Stimulated activated naive B cell treated with anti-CD40 and anti-IgM and Interleukin-4, amounts not matched to agents 10 μg/mL and 1 μg/mL and 100 μg/mL, for 72 hours (primary cell): ENCODE measurements at regions not wholly inside any gene's neighbourhood (a gene's known extent, or its start where the extent isn't known, plus 50 kb on each side); places are given as distances from the start of the nearest gene placed in this dataset.
"Not testable (repeated sequence)": the region's sequence is repeated elsewhere in the genome, so short reads cannot be mapped to it uniquely, and the experiment has no call there.

Experiments used
- ATAC-seq, 2 donors: fragments of 150-1000 bp; cut with Tn5 transposase; replicated peaks; 2 replicates each; pipeline ENCODE4 v1.10.0; 2021; ENCODE audit warnings: moderate library complexity in 1 of 2
- DNase-seq: peaks from one replicate; pipeline ENCODE4 v3.0.0; 2021
- H3K27ac Mint-ChIP-seq: one replicate; pipeline ENCODE4 v1.8.0; 2022; ENCODE audit warnings: mild to moderate bottlenecking, mixed read lengths
- H3K27me3 Mint-ChIP-seq, 2 donors: one replicate each; pipeline ENCODE4 v1.8.0; 2022; ENCODE audit warnings: mixed read lengths in 2 of 2
- H3K36me3 Mint-ChIP-seq, 2 donors: one replicate each; pipeline ENCODE4 v1.8.0; 2022; ENCODE audit warnings: mixed read lengths in 2 of 2, mild to moderate bottlenecking in 1 of 2
- H3K4me1 Mint-ChIP-seq, 2 donors: one replicate each; pipeline ENCODE4 v1.8.0; 2022; ENCODE audit warnings: mixed read lengths in 2 of 2, mild to moderate bottlenecking in 1 of 2
- H3K4me3 Mint-ChIP-seq, 2 donors: one replicate each; pipeline ENCODE4 v1.8.0; 2022; ENCODE audit warnings: mild to moderate bottlenecking in 2 of 2, mixed read lengths in 2 of 2, moderate library complexity in 1 of 2
- H3K9me3 Mint-ChIP-seq, 2 donors: one replicate each; pipeline ENCODE4 v1.8.0; 2022; ENCODE audit warnings: mixed read lengths in 2 of 2, mild to moderate bottlenecking in 1 of 2

- Mint-ChIP-seq H3K9me3 (peaks cover 4 to 7% of the 10 kb centered on the region in 2 donors), H3K4me3 (no peak overlapping the region), H3K27ac (no peak overlapping the region), H3K27me3 (no peaks in the 10 kb centered on the region), H3K36me3 (no peaks in the 10 kb centered on the region), H3K4me1 (no peaks in the 10 kb centered on the region)
- no peak for DNase-seq
- no peak for ATAC-seq
Measured at GRCh38 chr4:33072298-33073089, 2352.3 kb downstream of the PCDH7 start.

- Mint-ChIP-seq H3K4me1 (no peaks in the 10 kb centered on the region), H3K27ac (no peak overlapping the region), H3K9me3 (peaks cover 4 to 7% of the 10 kb centered on the region in 2 donors), H3K27me3 (no peaks in the 10 kb centered on the region), H3K4me3 (no peak overlapping the region), H3K36me3 (no peaks in the 10 kb centered on the region)
- DNase-seq: no peak
- ATAC-seq: no peak
Measured at GRCh38 chr4:33073811-33074210, 2353.6 kb downstream of the PCDH7 start.

- Mint-ChIP-seq H3K36me3 (no peaks in the 10 kb centered on the region), H3K4me3 (no peak overlapping the region), H3K4me1 (no peaks in the 10 kb centered on the region), H3K9me3 (peaks cover 0 to 1% of the 10 kb centered on the region in 2 donors), H3K27ac (no peak overlapping the region), H3K27me3 (no peaks in the 10 kb centered on the region)
- no peak for DNase-seq
- no peak for ATAC-seq
Measured at GRCh38 chr4:33078145-33078544, 2358.0 kb downstream of the PCDH7 start.

- H3K36me3 Mint-ChIP-seq: no peaks in the 10 kb centered on the region
- H3K4me1 Mint-ChIP-seq: no peaks in the 10 kb centered on the region
- ATAC-seq (no peak), DNase-seq (no peak)
- H3K27ac Mint-ChIP-seq: no peak overlapping the region
- H3K27me3 Mint-ChIP-seq: no peaks in the 10 kb centered on the region
- H3K9me3 Mint-ChIP-seq: peaks cover 0 to 1% of the 10 kb centered on the region in 2 donors
- H3K4me3 Mint-ChIP-seq: no peak overlapping the region
Measured at GRCh38 chr4:33080275-33080674, 2360.1 kb downstream of the PCDH7 start.

- Mint-ChIP-seq H3K4me1 (no peaks in the 10 kb centered on the region), H3K36me3 (no peaks in the 10 kb centered on the region), H3K4me3 (no peak overlapping the region), H3K27me3 (no peaks in the 10 kb centered on the region), H3K27ac (no peak overlapping the region), H3K9me3 (peaks cover 0 to 1% of the 10 kb centered on the region in 2 donors)
- no peak for DNase-seq
- no peak for ATAC-seq
Measured at GRCh38 chr4:33085709-33086108, 2365.5 kb downstream of the PCDH7 start.

- Mint-ChIP-seq H3K4me1 (no peaks in the 10 kb centered on the region), H3K27ac (no peak overlapping the region), H3K9me3 (no peaks in the 10 kb centered on the region), H3K36me3 (no peaks in the 10 kb centered on the region), H3K4me3 (no peak overlapping the region), H3K27me3 (no peaks in the 10 kb centered on the region)
- no peak for ATAC-seq
- DNase-seq: no peak
Measured at GRCh38 chr4:33086331-33086925, 2366.3 kb downstream of the PCDH7 start.

GRCh38 chr4:33088713-33089112 is 2368.5 kb downstream of the PCDH7 start:
- no peak for DNase-seq
- Mint-ChIP-seq H3K9me3 (peaks cover 1 to 3% of the 10 kb centered on the region in 2 donors), H3K4me1 (no peaks in the 10 kb centered on the region), H3K27me3 (no peaks in the 10 kb centered on the region), H3K4me3 (no peak overlapping the region), H3K36me3 (no peaks in the 10 kb centered on the region), H3K27ac (no peak overlapping the region)
- ATAC-seq: no peak

- Mint-ChIP-seq H3K27me3 (no peaks in the 10 kb centered on the region), H3K4me1 (no peaks in the 10 kb centered on the region), H3K4me3 (no peak overlapping the region), H3K9me3 (peaks cover 1 to 3% of the 10 kb centered on the region in 2 donors), H3K27ac (no peak overlapping the region), H3K36me3 (no peaks in the 10 kb centered on the region)
- DNase-seq (no peak), ATAC-seq (no peak)
Measured at GRCh38 chr4:33090910-33091309, 2370.7 kb downstream of the PCDH7 start.

GRCh38 chr4:33091961-33092360 is 2371.8 kb downstream of the PCDH7 start:
- H3K27ac Mint-ChIP-seq: no peak overlapping the region
- no peak overlapping the region for H3K4me3 Mint-ChIP-seq
- ATAC-seq: no peak
- no peaks in the 10 kb centered on the region for H3K4me1 Mint-ChIP-seq
- peaks cover 1 to 3% of the 10 kb centered on the region in 2 donors for H3K9me3 Mint-ChIP-seq
- no peak for DNase-seq
- no peaks in the 10 kb centered on the region for H3K36me3 Mint-ChIP-seq
- H3K27me3 Mint-ChIP-seq: no peaks in the 10 kb centered on the region

GRCh38 chr4:33104273-33104672 is 2384.1 kb downstream of the PCDH7 start:
- DNase-seq (no peak), ATAC-seq (no peak)
- H3K27ac Mint-ChIP-seq: no peak overlapping the region
- H3K4me1 Mint-ChIP-seq: no peaks in the 10 kb centered on the region
- no peaks in the 10 kb centered on the region for H3K36me3 Mint-ChIP-seq
- no peaks in the 10 kb centered on the region for H3K27me3 Mint-ChIP-seq
- peaks cover 7 to 12% of the 10 kb centered on the region in 2 donors for H3K9me3 Mint-ChIP-seq
- H3K4me3 Mint-ChIP-seq: no peak overlapping the region

GRCh38 chr4:33107814-33108213 is 2387.6 kb downstream of the PCDH7 start:
- Mint-ChIP-seq H3K27me3 (no peaks in the 10 kb centered on the region), H3K36me3 (no peaks in the 10 kb centered on the region), H3K9me3 (peaks cover 3 to 4% of the 10 kb centered on the region in 2 donors), H3K4me1 (no peaks in the 10 kb centered on the region), H3K4me3 (no peak overlapping the region), H3K27ac (no peak overlapping the region)
- ATAC-seq: no peak
- no peak for DNase-seq

- ATAC-seq: no peak
- no peaks in the 10 kb centered on the region for H3K4me1 Mint-ChIP-seq
- peaks cover 3 to 5% of the 10 kb centered on the region in 2 donors for H3K9me3 Mint-ChIP-seq
- H3K27ac Mint-ChIP-seq: no peak overlapping the region
- H3K4me3 Mint-ChIP-seq: no peak overlapping the region
- no peaks in the 10 kb centered on the region for H3K36me3 Mint-ChIP-seq
- DNase-seq: no peak
- H3K27me3 Mint-ChIP-seq: no peaks in the 10 kb centered on the region
Measured at GRCh38 chr4:33111117-33111516, 2390.9 kb downstream of the PCDH7 start.

- Mint-ChIP-seq H3K27ac (no peak overlapping the region), H3K27me3 (no peaks in the 10 kb centered on the region), H3K36me3 (no peaks in the 10 kb centered on the region), H3K4me3 (no peak overlapping the region), H3K4me1 (no peaks in the 10 kb centered on the region), H3K9me3 (peaks cover 0 to 9% of the 10 kb centered on the region in 2 donors)
- no peak for ATAC-seq
- DNase-seq: no peak
Measured at GRCh38 chr4:33116871-33117270, 2396.7 kb downstream of the PCDH7 start.

GRCh38 chr4:33126002-33126401 is 2405.8 kb downstream of the PCDH7 start:
- ATAC-seq (no peak), DNase-seq (no peak)
- Mint-ChIP-seq H3K36me3 (no peaks in the 10 kb centered on the region), H3K4me3 (no peak overlapping the region), H3K27ac (no peak overlapping the region), H3K9me3 (peaks cover 2 to 4% of the 10 kb centered on the region in 2 donors), H3K4me1 (no peaks in the 10 kb centered on the region), H3K27me3 (no peaks in the 10 kb centered on the region)

GRCh38 chr4:33130662-33131061 is 2410.5 kb downstream of the PCDH7 start:
- H3K4me3 Mint-ChIP-seq, ATAC-seq, H3K27me3 Mint-ChIP-seq, DNase-seq, H3K27ac Mint-ChIP-seq, H3K9me3 Mint-ChIP-seq, H3K36me3 Mint-ChIP-seq, H3K4me1 Mint-ChIP-seq: not testable (repeated sequence)
